Muscle of leg (tissue), 3 donors: ENCODE measurements at regions not wholly inside any gene's neighbourhood (a gene's known extent, or its start where the extent isn't known, plus 50 kb on each side); places are given as distances from the start of the nearest gene placed in this dataset.

Experiments
- DNase-seq: peaks from one replicate; pipeline ENCODE4 v3.0.0; 2013
- H3K27ac ChIP-seq: one replicate; pipeline ENCODE4 v1.5.1; 2013; ENCODE audit warnings: mild to moderate bottlenecking, low read length, control low read depth
- H3K27me3 ChIP-seq: one replicate; pipeline ENCODE4 v1.6.1; 2013; ENCODE audit warnings: low read length; ENCODE audit not compliant: control insufficient read depth, insufficient read depth
- H3K36me3 ChIP-seq: one replicate; pipeline ENCODE4 v1.6.1; 2013; ENCODE audit warnings: low read length; ENCODE audit not compliant: control insufficient read depth, insufficient read depth
- H3K4me1 ChIP-seq: one replicate; pipeline ENCODE4 v1.6.1; 2013; ENCODE audit warnings: low read length; ENCODE audit not compliant: control insufficient read depth, insufficient read depth
- H3K4me3 ChIP-seq: one replicate; pipeline ENCODE4 v1.5.1; 2013; ENCODE audit warnings: low read length, control low read depth
- H3K9me3 ChIP-seq: replicated peaks from 2 replicates; pipeline ENCODE4 v1.6.1; 2013; ENCODE audit warnings: low read depth, low read length; ENCODE audit not compliant: control insufficient read depth
- WGBS: methylation state at CpG from one replicate; pipeline ENCODE4 v1.1.5; 2013; ENCODE audit warnings: missing lambda C conversion rate; ENCODE audit not compliant: insufficient coverage; 5-methylcytosine and 5-hydroxymethylcytosine counted together

- H3K4me1 ChIP-seq = no peaks in the 10 kb centered on the region
- WGBS = 53% methylated on average over 2 of the region's 2 CpGs
- no peak overlapping the region for H3K27ac ChIP-seq
- no peak overlapping the region for H3K4me3 ChIP-seq
- no peaks in the 10 kb centered on the region for H3K9me3 ChIP-seq
- H3K27me3 ChIP-seq = no peaks in the 10 kb centered on the region
- H3K36me3 ChIP-seq = no peaks in the 10 kb centered on the region
- DNase-seq = no peak
These were observed 223.5 kb downstream of the RDH14 start for GRCh38 chr2:18336975-18337374.

GRCh38 chr2:18332477-18332876 lies 228.0 kb downstream of the RDH14 start:
- no peak overlapping the region for H3K4me3 ChIP-seq
- no peaks in the 10 kb centered on the region for H3K36me3 ChIP-seq
- H3K4me1 ChIP-seq = no peaks in the 10 kb centered on the region
- H3K27ac ChIP-seq = no peak overlapping the region
- no peaks in the 10 kb centered on the region for H3K27me3 ChIP-seq
- DNase-seq = no peak
- no peaks in the 10 kb centered on the region for H3K9me3 ChIP-seq
- 91% methylated on average over 6 of the region's 6 CpGs for WGBS

GRCh38 chr2:18325118-18325517 lies 235.3 kb downstream of the RDH14 start:
- H3K27ac ChIP-seq = no peak overlapping the region
- no peaks in the 10 kb centered on the region for H3K9me3 ChIP-seq
- H3K4me1 ChIP-seq = no peaks in the 10 kb centered on the region
- H3K27me3 ChIP-seq = no peaks in the 10 kb centered on the region
- DNase-seq = no peak
- 80% methylated on average over 1 of the region's 5 CpGs for WGBS
- H3K36me3 ChIP-seq = no peaks in the 10 kb centered on the region
- no peak overlapping the region for H3K4me3 ChIP-seq

- H3K27me3 ChIP-seq = no peaks in the 10 kb centered on the region
- no peak for DNase-seq
- no peaks in the 10 kb centered on the region for H3K4me1 ChIP-seq
- H3K36me3 ChIP-seq = no peaks in the 10 kb centered on the region
- no peak overlapping the region for H3K27ac ChIP-seq
- H3K4me3 ChIP-seq = no peak overlapping the region
- H3K9me3 ChIP-seq = no peaks in the 10 kb centered on the region
These were observed 240.5 kb downstream of the RDH14 start for GRCh38 chr2:18319987-18320386.

- Histone ChIP-seq H3K4me1 (no peaks in the 10 kb centered on the region), H3K27ac (no peak overlapping the region), H3K27me3 (no peaks in the 10 kb centered on the region), H3K36me3 (no peaks in the 10 kb centered on the region), H3K4me3 (no peak overlapping the region), H3K9me3 (no peaks in the 10 kb centered on the region)
- DNase-seq = no peak
- WGBS = no CpG with 5 or more reads among the region's 2 CpGs
These were observed 243.4 kb downstream of the RDH14 start for GRCh38 chr2:18317017-18317416.

GRCh38 chr2:18312818-18313217 lies 247.6 kb downstream of the RDH14 start:
- WGBS = 40% methylated on average over 1 of the region's 3 CpGs
- H3K36me3 ChIP-seq = no peaks in the 10 kb centered on the region

GRCh38 chr2:18311420-18312195 lies 248.8 kb downstream of the RDH14 start:
- DNase-seq = peak; percentile 75
- WGBS = no CpG with 5 or more reads among the region's 4 CpGs
- Histone ChIP-seq H3K4me1 (peaks cover 2% of the 10 kb centered on the region), H3K27ac (no peak overlapping the region), H3K9me3 (no peaks in the 10 kb centered on the region), H3K36me3 (no peaks in the 10 kb centered on the region), H3K27me3 (no peaks in the 10 kb centered on the region), H3K4me3 (no peak overlapping the region)

More at GRCh38 chr2:18312818-18313217, 247.6 kb downstream of the RDH14 start:
- H3K4me1 ChIP-seq = peaks cover 2% of the 10 kb centered on the region
- no peak overlapping the region for H3K27ac ChIP-seq
- H3K27me3 ChIP-seq = no peaks in the 10 kb centered on the region
- DNase-seq = no peak
- no peaks in the 10 kb centered on the region for H3K9me3 ChIP-seq
- no peak overlapping the region for H3K4me3 ChIP-seq

GRCh38 chr2:18309627-18310026 lies 250.8 kb downstream of the RDH14 start:
- H3K27ac ChIP-seq = no peak overlapping the region
- H3K27me3 ChIP-seq = no peaks in the 10 kb centered on the region
- no peaks in the 10 kb centered on the region for H3K9me3 ChIP-seq
- no peaks in the 10 kb centered on the region for H3K36me3 ChIP-seq
- no peak overlapping the region for H3K4me3 ChIP-seq
- H3K4me1 ChIP-seq = peaks cover 2% of the 10 kb centered on the region
- DNase-seq = no peak
- WGBS = no CpG with 5 or more reads among the region's 4 CpGs

- H3K27me3 ChIP-seq = no peaks in the 10 kb centered on the region
- no peaks in the 10 kb centered on the region for H3K9me3 ChIP-seq
- no peak overlapping the region for H3K27ac ChIP-seq
- H3K4me1 ChIP-seq = peaks cover 2% of the 10 kb centered on the region
- H3K4me3 ChIP-seq = no peak overlapping the region
- DNase-seq = no peak
- no peaks in the 10 kb centered on the region for H3K36me3 ChIP-seq
These were observed 251.3 kb downstream of the RDH14 start for GRCh38 chr2:18309188-18309587.

GRCh38 chr2:18304849-18305248 lies 255.6 kb downstream of the RDH14 start:
- Histone ChIP-seq H3K36me3 (no peaks in the 10 kb centered on the region), H3K9me3 (no peaks in the 10 kb centered on the region), H3K4me3 (no peak overlapping the region), H3K4me1 (no peaks in the 10 kb centered on the region), H3K27ac (no peak overlapping the region), H3K27me3 (no peaks in the 10 kb centered on the region)
- no CpG with 5 or more reads among the region's 3 CpGs for WGBS
- no peak for DNase-seq
